ENCODE measurements at regions not wholly inside any gene's neighbourhood (a gene's known extent, or its start where the extent isn't known, plus 50 kb on each side); places are given as distances from the start of the nearest gene placed in this dataset.

GRCh38 chr7:123314886-123315285 is 115.1 kb upstream of the SLC13A1 start:
- no peak for TF ChIP-seq CTCF (IDR thresholded peaks at IDR 0.05; ENCODE audit: poor library complexity, severe bottlenecking)
- no peak for TF ChIP-seq POLR2AphosphoS5 (IDR thresholded peaks at IDR 0.05)
- no peak for TF ChIP-seq TAF1 (IDR thresholded peaks at IDR 0.05; ENCODE audit: low read depth)
- TF ChIP-seq MXI1 (conservative IDR thresholded peaks at IDR 0.05; ENCODE audit: poor library complexity, severe bottlenecking), result no peak

Data from neural cell (in vitro differentiated cells).